NOMO-1 treated with DMSO at 0.1 percent for 48 hours (cell line): ENCODE measurements at regions not wholly inside any gene's neighbourhood (a gene's known extent, or its start where the extent isn't known, plus 50 kb on each side); places are given as distances from the start of the nearest gene placed in this dataset.
"Not testable (repeated sequence)": the region's sequence is repeated elsewhere in the genome, so short reads cannot be mapped to it uniquely, and the experiment has no call there.

Experiments used
- DNase-seq: peaks from one replicate; lab custom pipeline; 2025; ENCODE audit not compliant: unreplicated experiment; lab: John Stamatoyannopoulos, UW

- no peak for DNase-seq
These were observed 537.1 kb downstream of the AJAP1 start for GRCh38 chr1:5191470-5191869.

DNA sequence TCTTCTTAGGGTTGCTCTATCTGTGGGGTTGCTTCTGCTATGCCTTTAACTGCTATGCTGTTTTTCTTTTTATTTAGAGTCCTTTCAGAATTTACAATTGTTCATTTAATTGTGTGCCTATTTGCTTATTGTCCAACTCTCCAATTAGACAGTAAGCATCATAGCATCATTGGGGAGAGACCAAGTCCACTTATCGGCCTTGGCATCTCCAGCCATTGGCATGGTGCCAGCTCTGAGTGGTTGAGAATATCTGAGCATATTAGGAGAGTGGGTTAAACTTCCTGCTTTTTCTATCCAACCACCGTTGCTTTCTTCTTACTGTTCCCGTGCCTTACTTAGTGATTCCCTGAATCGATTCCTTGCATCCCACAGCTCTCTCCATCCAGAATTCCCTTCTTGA, 535.0 kb downstream of the AJAP1 start:
- no peak for DNase-seq

GRCh38 chr1:5165762-5166161, 511.4 kb downstream of the AJAP1 start:
- no peak for DNase-seq

DNA sequence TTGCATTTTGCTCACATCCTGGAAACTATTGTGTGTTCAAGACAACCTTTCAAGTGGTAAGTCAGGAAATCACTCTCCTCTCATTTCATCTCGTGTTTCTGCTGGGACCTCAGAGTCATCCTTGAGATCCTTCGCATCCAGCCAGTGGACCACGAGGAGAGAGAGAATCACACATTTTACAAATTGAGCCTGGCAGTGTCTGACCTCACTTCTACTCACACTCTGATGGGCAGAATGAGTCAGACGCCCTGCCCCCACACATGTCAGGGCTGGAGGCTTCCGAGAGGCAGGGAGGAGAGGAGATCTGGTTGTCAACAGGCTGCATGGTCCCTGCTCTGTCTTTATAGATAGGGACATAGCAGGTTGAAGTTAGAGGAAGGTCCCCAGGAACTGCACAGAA, 509.7 kb downstream of the AJAP1 start:
- no peak for DNase-seq

DNA sequence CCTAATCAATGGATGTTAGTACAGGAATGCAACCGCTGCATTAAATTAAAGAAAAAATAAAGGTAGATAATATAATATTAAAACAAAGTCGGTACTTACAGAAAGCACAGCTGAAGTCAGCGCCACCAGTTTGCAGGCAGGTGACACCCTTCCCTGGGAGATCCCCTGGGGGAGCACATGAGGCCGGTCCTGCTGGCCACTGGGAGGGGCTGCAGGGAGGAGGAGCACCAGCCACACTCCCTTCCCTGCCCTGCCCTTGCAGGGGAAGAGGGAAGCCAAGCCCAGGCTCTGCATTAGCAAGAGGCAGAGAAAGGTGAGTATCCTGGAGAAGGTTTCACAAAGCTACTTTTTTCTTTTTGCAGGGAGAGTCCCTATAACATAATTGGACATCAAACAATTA, 507.0 kb downstream of the AJAP1 start:
- DNase-seq, result no peak

- no peak for DNase-seq
These were observed 502.8 kb downstream of the AJAP1 start for GRCh38 chr1:5157175-5157574.

DNA sequence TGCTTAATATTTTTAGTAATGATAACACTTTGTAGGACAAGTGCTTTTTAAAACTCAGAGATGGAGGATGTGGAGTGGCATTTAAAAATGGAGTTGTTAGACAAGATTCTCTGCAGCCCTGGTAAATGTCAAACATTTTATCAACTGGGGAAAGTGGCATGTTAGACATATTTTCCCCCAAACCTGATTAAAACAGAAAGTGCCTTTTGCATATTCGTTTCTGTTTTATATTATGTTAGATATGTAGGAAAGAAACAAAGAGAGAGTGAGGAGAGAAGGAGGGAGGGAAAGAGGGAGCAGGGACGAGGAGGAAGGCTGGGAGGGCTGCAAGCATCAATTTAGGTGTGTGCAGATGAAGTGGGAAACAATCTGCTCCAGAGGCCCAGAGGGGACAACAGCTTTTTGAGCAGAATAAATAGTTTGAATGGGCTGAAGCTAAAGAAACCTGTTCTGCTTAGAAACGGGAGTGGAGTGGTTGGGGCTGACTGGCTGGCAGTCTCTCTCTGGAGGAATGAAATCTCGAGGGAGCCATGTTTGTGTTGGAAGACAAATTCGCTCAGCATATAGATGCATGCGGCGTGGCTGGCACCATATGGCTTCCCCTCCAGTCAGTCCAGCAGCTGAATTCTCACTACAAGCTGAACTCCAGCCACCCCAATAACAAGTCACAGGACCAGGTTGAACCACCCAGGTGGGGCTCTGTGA, 502.2 kb downstream of the AJAP1 start:
- DNase-seq, result no peak

- DNase-seq, result no peak
These were observed 497.1 kb downstream of the AJAP1 start for GRCh38 chr1:5151511-5151910.

DNA sequence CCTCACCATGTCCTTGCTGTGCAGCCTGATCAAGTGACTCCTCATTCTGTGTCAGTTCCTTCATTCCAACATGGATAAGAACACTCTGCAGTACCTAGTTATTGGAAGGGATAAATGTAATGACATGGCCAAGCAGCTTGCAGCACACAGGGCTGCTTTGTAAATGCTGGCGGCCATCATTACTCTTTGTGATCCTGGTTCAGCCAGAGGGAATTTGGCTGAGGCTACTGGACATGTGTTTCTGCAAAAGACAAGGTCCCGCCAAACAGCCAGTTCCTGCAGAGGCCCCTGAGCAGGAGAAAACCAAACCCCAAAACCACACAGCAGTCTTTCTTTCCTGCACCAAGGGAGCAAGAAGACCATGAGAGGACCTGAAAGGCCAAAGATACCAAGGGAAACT, 495.8 kb downstream of the AJAP1 start:
- no peak for DNase-seq

DNA sequence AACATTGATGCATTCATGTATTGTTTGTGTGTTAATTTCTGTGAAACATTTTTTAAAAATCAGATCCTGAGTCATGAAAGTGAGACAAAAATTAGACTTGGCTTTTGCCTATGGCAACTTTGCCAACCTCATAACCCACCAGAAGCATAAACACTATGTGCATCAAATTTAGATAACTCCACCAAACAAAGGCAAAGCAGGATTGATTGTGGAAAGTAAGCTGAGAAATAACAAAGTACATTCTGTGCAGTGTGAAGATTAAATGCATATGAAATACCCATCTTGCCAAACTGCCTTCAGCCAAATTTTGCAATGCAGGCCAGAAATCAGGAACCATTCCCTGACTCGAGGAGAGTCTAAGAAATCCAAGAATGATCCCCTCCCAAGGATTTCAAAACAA, 493.4 kb downstream of the AJAP1 start:
- DNase-seq, result no peak

GRCh38 chr1:5142389-5142788, 488.0 kb downstream of the AJAP1 start:
- DNase-seq, result no peak

DNA sequence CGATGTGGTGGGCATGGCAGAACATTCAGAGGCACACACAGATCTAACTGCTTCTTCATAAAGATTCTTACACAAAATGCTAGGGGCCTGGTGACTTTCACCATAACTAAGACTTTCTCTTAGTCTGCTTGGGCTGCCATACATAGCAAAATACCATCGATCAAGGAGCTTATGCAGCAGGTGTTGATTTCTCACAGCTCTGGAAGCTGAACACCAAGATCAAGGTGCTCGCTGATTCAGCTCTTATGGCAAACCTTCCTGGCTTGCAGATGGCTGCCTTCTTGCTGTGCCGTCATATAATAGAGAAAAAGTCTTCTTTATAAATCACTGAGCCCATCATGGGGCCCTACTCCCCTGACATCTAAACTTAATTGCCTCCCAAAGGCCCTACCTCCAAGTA, 487.3 kb downstream of the AJAP1 start:
- DNase-seq, result no peak

GRCh38 chr1:5140962-5141361, 486.6 kb downstream of the AJAP1 start:
- DNase-seq, result no peak

DNA sequence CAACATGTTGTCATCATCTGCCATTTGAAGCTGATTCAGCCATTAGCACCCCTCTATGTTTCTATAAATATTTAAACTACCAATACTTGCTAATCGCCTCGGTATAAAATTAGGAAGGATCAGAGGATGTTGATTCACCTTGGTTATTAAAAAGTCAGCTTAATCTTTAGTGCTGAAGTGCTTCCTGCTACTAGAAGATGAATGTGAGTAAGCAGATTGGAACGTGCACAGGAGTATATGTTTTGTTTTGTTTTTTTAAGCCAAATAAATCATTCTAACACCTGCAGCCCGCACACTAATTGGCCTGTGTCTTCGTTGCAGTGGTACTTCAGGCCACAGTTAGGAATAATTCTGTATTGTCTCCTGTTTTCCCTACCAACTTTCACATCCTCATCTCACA, 485.7 kb downstream of the AJAP1 start:
- DNase-seq, result no peak

- DNase-seq, result no peak
These were observed 475.4 kb downstream of the AJAP1 start for GRCh38 chr1:5129746-5130355.

- DNase-seq, result no peak
These were observed 470.8 kb downstream of the AJAP1 start for GRCh38 chr1:5125208-5125607.

DNA sequence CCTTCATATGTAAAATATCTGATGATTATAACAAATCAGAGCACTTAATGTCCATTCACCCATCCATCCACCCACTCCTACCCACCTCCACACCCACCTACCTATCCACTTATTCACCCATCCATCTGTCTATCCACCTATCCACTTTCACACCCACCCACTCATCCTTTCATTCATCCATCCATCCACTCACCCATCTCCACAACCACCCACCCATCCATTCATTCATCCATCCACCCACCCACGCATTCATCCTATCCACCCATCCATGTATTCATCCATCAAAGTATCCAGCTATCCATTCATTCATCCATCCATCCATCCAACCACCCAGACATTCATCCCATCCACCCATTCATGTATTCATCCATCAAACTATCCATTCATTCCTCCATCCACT, 466.1 kb downstream of the AJAP1 start:
- no peak for DNase-seq

DNA sequence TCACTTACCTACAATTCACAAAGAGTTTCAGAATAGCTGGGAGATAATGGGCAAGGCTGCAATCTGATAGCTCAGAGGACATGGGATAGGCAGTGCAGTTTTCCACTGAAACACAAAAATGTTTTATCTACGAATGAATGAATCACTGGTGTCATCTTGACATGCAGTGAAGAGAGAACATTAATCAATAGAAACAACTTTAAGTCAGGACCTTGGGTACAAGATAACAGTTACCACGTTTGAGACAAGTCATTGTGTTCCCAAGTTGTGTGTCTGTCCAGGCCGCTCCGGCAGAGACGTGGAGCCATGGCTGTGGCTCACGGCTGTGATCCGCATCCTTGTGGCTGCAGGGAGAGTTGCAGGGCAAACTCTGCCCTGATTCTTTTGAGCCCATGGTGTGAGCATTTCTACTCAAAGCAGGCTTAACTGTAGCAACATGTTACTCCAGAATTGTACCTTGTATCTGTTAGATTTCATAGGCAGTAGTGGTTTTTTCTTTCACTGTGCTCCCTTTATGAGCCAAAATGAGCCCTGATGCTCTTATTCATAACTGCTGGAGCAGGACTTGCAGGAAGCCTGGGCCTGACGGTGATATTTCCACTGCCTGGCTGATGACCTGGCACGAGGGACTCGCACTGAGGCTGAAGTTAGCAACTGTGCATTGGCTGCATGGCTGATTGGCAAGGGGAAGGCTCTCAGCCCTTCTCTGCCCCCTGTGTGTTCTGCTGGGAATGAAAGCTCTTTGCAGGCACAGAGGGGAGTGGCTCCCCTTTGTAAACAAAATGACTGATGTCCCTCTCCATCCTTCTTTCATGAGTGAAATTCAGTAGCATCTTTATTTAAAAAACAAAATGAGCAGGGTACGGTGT, 465.2 kb downstream of the AJAP1 start:
- DNase-seq, result no peak

DNA sequence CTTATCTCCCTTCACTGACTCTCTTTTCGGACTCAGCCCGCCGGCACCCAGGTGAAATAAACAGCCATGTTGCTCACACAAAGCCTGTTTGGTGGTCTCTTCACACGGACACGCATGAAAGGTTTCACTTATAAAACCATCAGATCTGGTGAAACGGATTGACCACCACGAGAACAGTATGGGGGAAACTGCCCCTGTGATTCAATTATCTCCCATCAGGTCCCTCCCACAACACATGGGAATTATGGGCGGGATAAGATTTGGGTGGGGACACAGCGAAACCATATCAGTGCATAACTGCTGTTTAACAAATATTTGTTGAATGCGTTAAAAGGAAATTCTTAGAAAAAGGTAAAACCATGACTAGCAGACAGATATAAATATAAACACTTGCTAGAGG, 464.4 kb downstream of the AJAP1 start:
- DNase-seq, result not testable (repeated sequence)

DNA sequence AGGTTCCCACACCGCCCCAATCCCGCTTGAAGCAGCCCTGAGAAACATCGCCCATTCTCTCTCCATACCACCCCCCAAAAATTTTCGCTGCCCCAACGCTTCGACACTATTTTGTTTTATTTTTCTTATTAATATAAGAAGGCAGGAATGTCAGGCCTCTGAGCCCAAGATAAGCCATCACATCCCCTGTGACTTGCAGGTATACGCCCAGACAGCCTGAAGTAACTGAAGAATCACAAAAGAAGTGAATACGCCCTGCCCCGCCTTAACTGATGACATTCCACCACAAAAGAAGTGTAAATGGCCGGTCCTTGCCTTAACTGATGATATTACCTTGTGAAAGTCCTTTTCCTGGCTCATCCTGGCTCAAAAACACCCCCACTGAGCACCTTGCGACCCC, 463.9 kb downstream of the AJAP1 start:
- DNase-seq, result not testable (repeated sequence)

GRCh38 chr1:5111581-5111980, 457.2 kb downstream of the AJAP1 start:
- DNase-seq, result no peak

GRCh38 chr1:5110508-5110907, 456.1 kb downstream of the AJAP1 start:
- no peak for DNase-seq
